ENCODE measurements at regions not wholly inside any gene's neighbourhood (a gene's known extent, or its start where the extent isn't known, plus 50 kb on each side); places are given as distances from the start of the nearest gene placed in this dataset.

- Mint-ChIP-seq H3K4me3 (ENCODE audit: unreplicated experiment) (no peak overlapping the region), H3K27ac (ENCODE audit: unreplicated experiment) (no peak overlapping the region), H3K27me3 (ENCODE audit: unreplicated experiment) (no peaks in the 10 kb centered on the region), H3K36me3 (ENCODE audit: low read depth, unreplicated experiment) (no peaks in the 10 kb centered on the region), H3K4me1 (ENCODE audit: unreplicated experiment) (no peaks in the 10 kb centered on the region), H3K9me3 (ENCODE audit: unreplicated experiment) (no peaks in the 10 kb centered on the region)
- no peak for DNase-seq (ENCODE audit: low spot score)
- no peak for TF ChIP-seq CTCF (IDR thresholded peaks at IDR 0.05; ENCODE audit: unreplicated experiment)
Observed at GRCh38 chr7:8923164-8923806, 489.9 kb downstream of the NXPH1 start.

- Mint-ChIP-seq H3K36me3 (ENCODE audit: low read depth, unreplicated experiment) (no peaks in the 10 kb centered on the region), H3K4me1 (ENCODE audit: unreplicated experiment) (no peaks in the 10 kb centered on the region), H3K4me3 (ENCODE audit: unreplicated experiment) (no peak overlapping the region), H3K27me3 (ENCODE audit: unreplicated experiment) (peaks cover 1% of the 10 kb centered on the region), H3K27ac (ENCODE audit: unreplicated experiment) (no peak overlapping the region), H3K9me3 (ENCODE audit: unreplicated experiment) (no peaks in the 10 kb centered on the region)
- DNase-seq (ENCODE audit: low spot score) = no peak
- no peak for TF ChIP-seq CTCF (IDR thresholded peaks at IDR 0.05; ENCODE audit: unreplicated experiment)
Observed at GRCh38 chr7:8931906-8932646, 498.7 kb downstream of the NXPH1 start.

- no peak overlapping the region for H3K4me3 Mint-ChIP-seq (ENCODE audit: unreplicated experiment)
- TF ChIP-seq CTCF (IDR thresholded peaks at IDR 0.05; ENCODE audit: unreplicated experiment) = no peak
- H3K27ac Mint-ChIP-seq (ENCODE audit: unreplicated experiment) = no peak overlapping the region
- H3K4me1 Mint-ChIP-seq (ENCODE audit: unreplicated experiment) = no peaks in the 10 kb centered on the region
- no peaks in the 10 kb centered on the region for H3K36me3 Mint-ChIP-seq (ENCODE audit: low read depth, unreplicated experiment)
- DNase-seq (ENCODE audit: low spot score) = no peak
- no peaks in the 10 kb centered on the region for H3K9me3 Mint-ChIP-seq (ENCODE audit: unreplicated experiment)
- H3K27me3 Mint-ChIP-seq (ENCODE audit: unreplicated experiment) = peaks cover 1% of the 10 kb centered on the region
Observed at GRCh38 chr7:8932751-8933150, 499.3 kb downstream of the NXPH1 start.

GRCh38 chr7:8937204-8937603, 503.8 kb downstream of the NXPH1 start:
- no peak for TF ChIP-seq CTCF (IDR thresholded peaks at IDR 0.05; ENCODE audit: unreplicated experiment)
- H3K9me3 Mint-ChIP-seq (ENCODE audit: unreplicated experiment) = no peaks in the 10 kb centered on the region
- H3K27me3 Mint-ChIP-seq (ENCODE audit: unreplicated experiment) = peaks cover 1% of the 10 kb centered on the region
- H3K27ac Mint-ChIP-seq (ENCODE audit: unreplicated experiment) = no peak overlapping the region
- no peak overlapping the region for H3K4me3 Mint-ChIP-seq (ENCODE audit: unreplicated experiment)
- no peaks in the 10 kb centered on the region for H3K4me1 Mint-ChIP-seq (ENCODE audit: unreplicated experiment)
- no peak for DNase-seq (ENCODE audit: low spot score)
- H3K36me3 Mint-ChIP-seq (ENCODE audit: low read depth, unreplicated experiment) = no peaks in the 10 kb centered on the region

Data from endothelial cell (in vitro differentiated cells).